ENCODE measurements at regions not wholly inside any gene's neighbourhood (a gene's known extent, or its start where the extent isn't known, plus 50 kb on each side); places are given as distances from the start of the nearest gene placed in this dataset.

- H2AFZ ChIP-seq (ENCODE audit: insufficient read depth, low read depth, low read length, poor library complexity, severe bottlenecking) = no peak overlapping the region
- H3K4me2 ChIP-seq (replicated peaks; ENCODE audit: extremely low read depth, low read length, poor library complexity, severe bottlenecking) = no peak overlapping the region
- no peaks in the 10 kb centered on the region for H3K79me2 ChIP-seq (ENCODE audit: insufficient read depth, low read length)
- no peaks in the 10 kb centered on the region for H3K36me3 Mint-ChIP-seq
- H4K20me1 ChIP-seq (ENCODE audit: insufficient read depth, low read length) = no peaks in the 10 kb centered on the region
- peaks cover 0 to 1% (median 0%) of the 10 kb centered on the region in 3 donors for H3K27me3 Mint-ChIP-seq (ENCODE audit: low read depth in 3 of 3)
- H3K9me3 Mint-ChIP-seq = peaks cover 0 to 6% (median 2%) of the 10 kb centered on the region in 7 donors
- no CpG with 5 or more reads among the region's 3 CpGs for WGBS (ENCODE audit: insufficient coverage)
- H3K4me1 ChIP-seq (ENCODE audit: control insufficient read depth in 1 of 2, insufficient read depth in 2 of 2, low read length in 2 of 2) = no peaks in the 10 kb centered on the region
- no peak overlapping the region for H3K27ac ChIP-seq (ENCODE audit: low read depth in 1 of 2, low read length in 2 of 2)
- H3K4me1 Mint-ChIP-seq = no peaks in the 10 kb centered on the region
- no peaks in the 10 kb centered on the region for H3K27me3 ChIP-seq (ENCODE audit: control insufficient read depth in 2 of 2, insufficient read depth in 2 of 2, low read length in 2 of 2)
- no peaks in the 10 kb centered on the region for H3K9me3 ChIP-seq (replicated peaks in 1 of 2; ENCODE audit: control insufficient read depth in 1 of 2, insufficient read depth in 1 of 2, low read length in 2 of 2)
- intact Hi-C loops (cut with micrococcal nuclease) = no loop called here
- H3K9ac ChIP-seq (ENCODE audit: insufficient read depth, low read length, poor library complexity, severe bottlenecking) = no peak overlapping the region
- H3K36me3 ChIP-seq (replicated peaks in 1 of 2; ENCODE audit: control insufficient read depth in 1 of 2, insufficient read depth in 2 of 2, low read length in 2 of 2) = no peaks in the 10 kb centered on the region
- no peak overlapping the region for H3K27ac Mint-ChIP-seq
- TF ChIP-seq CTCF (IDR thresholded peaks at IDR 0.05) = no peak
- H3K4me3 Mint-ChIP-seq = no peak overlapping the region
- H3K4me3 ChIP-seq (replicated peaks in 1 of 3; ENCODE audit: low read depth in 2 of 3, low read length in 3 of 3) = no peak overlapping the region
- no peak for DNase-seq
Measured at GRCh38 chr4:18192901-18193300, 171.3 kb upstream of the LCORL start.

GRCh38 chr4:18185491-18185890 lies 163.9 kb upstream of the LCORL start:
- H3K36me3 ChIP-seq (replicated peaks in 1 of 2; ENCODE audit: control insufficient read depth in 1 of 2, insufficient read depth in 2 of 2, low read length in 2 of 2) = no peaks in the 10 kb centered on the region
- H3K27me3 Mint-ChIP-seq (ENCODE audit: low read depth in 3 of 3) = peaks cover 0 to 2% (median 0%) of the 10 kb centered on the region in 3 donors
- H3K9ac ChIP-seq (ENCODE audit: insufficient read depth, low read length, poor library complexity, severe bottlenecking) = no peak overlapping the region

More at GRCh38 chr4:18185491-18185890, 163.9 kb upstream of the LCORL start:
- Mint-ChIP-seq H3K4me3 (no peak overlapping the region), H3K9me3 (peaks cover 0 to 3% (median 0%) of the 10 kb centered on the region in 7 donors), H3K36me3 (no peaks in the 10 kb centered on the region), H3K27ac (no peak overlapping the region), H3K4me1 (no peaks in the 10 kb centered on the region)
- Histone ChIP-seq H3K4me1 (ENCODE audit: control insufficient read depth in 1 of 2, insufficient read depth in 2 of 2, low read length in 2 of 2) (no peaks in the 10 kb centered on the region), H3K4me3 (replicated peaks in 1 of 3; ENCODE audit: low read depth in 2 of 3, low read length in 3 of 3) (no peak overlapping the region), H4K20me1 (ENCODE audit: insufficient read depth, low read length) (no peaks in the 10 kb centered on the region), H3K27ac (ENCODE audit: low read depth in 1 of 2, low read length in 2 of 2) (no peak overlapping the region), H3K9me3 (replicated peaks in 1 of 2; ENCODE audit: control insufficient read depth in 1 of 2, insufficient read depth in 1 of 2, low read length in 2 of 2) (no peaks in the 10 kb centered on the region), H3K27me3 (ENCODE audit: control insufficient read depth in 2 of 2, insufficient read depth in 2 of 2, low read length in 2 of 2) (no peaks in the 10 kb centered on the region), H3K4me2 (replicated peaks; ENCODE audit: extremely low read depth, low read length, poor library complexity, severe bottlenecking) (no peak overlapping the region), H3K79me2 (ENCODE audit: insufficient read depth, low read length) (no peaks in the 10 kb centered on the region), H2AFZ (ENCODE audit: insufficient read depth, low read depth, low read length, poor library complexity, severe bottlenecking) (no peak overlapping the region)
- intact Hi-C loops (cut with micrococcal nuclease) = no loop called here
- DNase-seq = no peak
- no peak for TF ChIP-seq CTCF (IDR thresholded peaks at IDR 0.05)
- 91% methylated on average over 2 of the region's 2 CpGs for WGBS (ENCODE audit: insufficient coverage)
